HPDE6-E6E7 (cell line): ENCODE measurements at regions not wholly inside any gene's neighbourhood (a gene's known extent, or its start where the extent isn't known, plus 50 kb on each side); places are given as distances from the start of the nearest gene placed in this dataset.
"Not testable (repeated sequence)": the region's sequence is repeated elsewhere in the genome, so short reads cannot be mapped to it uniquely, and the experiment has no call there.

Experiments
- DNase-seq: peaks from one replicate; pipeline ENCODE4 v3.0.0; 2011; ENCODE audit warnings: missing footprints; ENCODE audit errors: extremely low spot score

GRCh38 chr6:137655291-137655690, 161.1 kb upstream of the OLIG3 start:
- no peak for DNase-seq

DNA sequence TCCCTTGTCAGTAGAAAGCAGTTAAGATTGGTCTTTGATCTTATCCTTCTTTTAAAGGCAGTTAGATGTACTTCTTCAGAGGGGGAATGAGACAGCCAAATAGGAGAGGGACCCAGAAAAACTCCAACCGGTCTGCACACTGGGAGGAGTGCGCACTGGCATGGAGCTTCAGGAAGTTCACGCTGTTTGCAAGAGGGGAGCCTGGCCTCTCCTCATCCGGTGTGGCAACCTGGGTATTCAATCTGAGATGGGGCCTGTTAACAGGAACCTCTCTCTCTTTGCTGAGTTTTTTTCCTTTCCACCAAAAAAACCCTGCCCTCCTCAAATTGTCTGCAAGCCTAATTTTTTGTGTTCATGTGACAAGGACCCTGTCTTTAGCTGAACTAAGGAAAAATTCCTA, 162.5 kb upstream of the OLIG3 start:
- DNase-seq = no peak

GRCh38 chr6:137657351-137657911, 163.2 kb upstream of the OLIG3 start:
- DNase-seq = no peak

DNA sequence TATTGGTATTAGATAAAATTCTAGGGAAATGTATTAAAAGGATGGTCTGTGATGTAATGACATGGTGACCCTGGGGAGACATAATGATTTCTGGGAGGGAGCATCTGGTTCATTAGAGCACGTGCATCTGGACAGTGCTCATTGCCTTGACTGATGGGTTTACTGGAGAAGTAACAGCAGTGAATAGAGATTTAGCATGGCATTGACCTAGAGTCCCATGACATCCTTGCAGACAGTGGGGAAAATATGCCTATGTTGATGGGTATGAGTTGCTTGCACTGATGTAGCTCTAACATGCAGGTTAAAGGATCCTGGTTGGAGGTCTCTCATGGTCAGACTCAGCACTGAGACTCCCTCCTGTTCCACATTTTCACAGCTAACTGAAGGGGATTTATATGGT, 164.1 kb upstream of the OLIG3 start:
- DNase-seq = no peak

DNA sequence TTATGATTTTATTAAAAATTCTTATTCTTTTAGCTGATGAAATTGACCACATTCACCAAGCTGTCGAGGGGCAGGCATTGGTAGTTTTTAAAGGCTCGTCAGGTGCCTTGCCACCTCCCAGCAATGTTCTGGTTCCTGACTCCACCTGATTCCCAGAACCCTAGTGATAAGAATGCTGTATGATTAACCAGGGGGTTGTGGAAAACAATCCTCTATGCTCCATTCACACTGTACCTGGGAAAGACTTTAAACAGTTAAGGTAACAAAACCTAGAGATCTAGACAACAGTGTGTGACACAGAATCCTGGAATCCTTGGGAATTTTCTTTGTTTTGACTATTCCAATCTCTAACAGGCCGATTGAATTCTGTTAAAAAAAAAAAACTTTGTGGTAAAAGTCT, 165.7 kb upstream of the OLIG3 start:
- no peak for DNase-seq

DNA sequence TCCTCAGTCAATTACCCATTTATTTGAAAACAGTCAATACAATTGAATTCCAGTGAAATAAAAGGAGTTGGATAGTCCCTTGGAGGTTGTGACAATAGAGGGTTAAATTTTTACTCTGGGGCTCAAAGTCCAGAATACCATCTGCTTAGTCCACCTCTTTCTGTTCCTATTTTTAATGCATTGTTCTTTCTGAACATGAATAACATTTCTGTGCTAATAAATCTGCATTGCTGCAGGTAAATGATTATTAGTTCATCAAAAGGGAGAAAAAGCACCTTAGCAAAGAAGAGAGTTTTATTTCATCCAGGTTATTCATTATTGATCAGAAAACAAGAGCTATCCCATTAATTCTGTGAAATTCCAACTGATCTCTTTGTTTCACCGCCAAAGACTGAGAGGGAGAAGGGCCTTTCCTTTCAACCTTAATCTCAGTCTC, 166.1 kb upstream of the OLIG3 start:
- DNase-seq = no peak

GRCh38 chr6:137661601-137662000, 167.4 kb upstream of the OLIG3 start:
- peak; percentile 22 for DNase-seq

DNA sequence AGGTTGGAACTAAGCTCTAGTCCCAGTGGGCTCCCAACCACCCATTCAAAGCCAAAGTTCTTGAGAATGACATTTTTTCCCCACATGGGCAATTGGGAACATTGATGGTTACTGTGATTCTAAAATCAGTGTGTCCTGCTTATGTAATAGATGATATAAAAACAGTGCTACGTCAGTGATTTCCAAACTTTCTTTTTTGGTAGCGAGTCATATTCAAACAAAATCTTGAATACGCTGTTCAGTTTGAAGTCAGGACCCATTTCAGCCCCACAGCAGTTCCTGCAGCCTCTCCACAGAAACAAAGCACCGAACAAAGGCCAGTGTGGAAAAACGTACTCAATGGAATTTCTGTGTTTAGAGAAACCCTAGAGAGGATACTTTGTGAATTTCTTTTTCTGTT, 170.0 kb upstream of the OLIG3 start:
- DNase-seq = no peak

- DNase-seq = no peak
These were observed 171.2 kb upstream of the OLIG3 start for GRCh38 chr6:137665342-137665934.

DNA sequence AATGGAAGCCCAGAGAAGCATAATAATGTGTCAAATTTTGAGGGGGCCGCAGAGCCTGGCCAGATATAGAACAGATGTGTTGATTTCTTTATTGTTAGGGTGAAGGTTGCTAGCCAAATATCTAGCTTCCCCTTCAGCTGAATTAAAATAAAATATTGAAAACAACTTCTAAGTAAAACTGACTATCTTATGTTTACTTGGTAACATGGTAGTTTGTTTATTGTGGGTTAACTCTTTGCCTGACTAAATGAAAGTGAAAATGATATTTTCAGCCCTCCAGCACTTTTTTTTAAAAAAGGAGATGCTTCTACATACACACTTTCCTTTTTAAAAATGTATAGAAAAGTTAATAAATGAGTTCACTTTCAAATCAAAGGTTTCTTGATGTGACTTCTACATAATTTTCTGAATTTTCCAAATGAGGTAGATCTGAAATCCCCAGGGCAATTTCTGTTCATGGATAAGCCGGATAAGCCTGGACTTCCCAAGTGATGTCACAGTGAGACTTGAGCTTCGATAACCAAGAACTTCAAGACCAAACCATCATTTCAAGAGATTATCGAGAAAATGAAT, 172.1 kb upstream of the OLIG3 start:
- DNase-seq = no peak

GRCh38 chr6:137673603-137674002, 179.4 kb upstream of the OLIG3 start:
- DNase-seq = no peak

- no peak for DNase-seq
These were observed 182.7 kb upstream of the OLIG3 start for GRCh38 chr6:137676888-137677287.

GRCh38 chr6:137677709-137678108, 183.5 kb upstream of the OLIG3 start:
- no peak for DNase-seq

DNA sequence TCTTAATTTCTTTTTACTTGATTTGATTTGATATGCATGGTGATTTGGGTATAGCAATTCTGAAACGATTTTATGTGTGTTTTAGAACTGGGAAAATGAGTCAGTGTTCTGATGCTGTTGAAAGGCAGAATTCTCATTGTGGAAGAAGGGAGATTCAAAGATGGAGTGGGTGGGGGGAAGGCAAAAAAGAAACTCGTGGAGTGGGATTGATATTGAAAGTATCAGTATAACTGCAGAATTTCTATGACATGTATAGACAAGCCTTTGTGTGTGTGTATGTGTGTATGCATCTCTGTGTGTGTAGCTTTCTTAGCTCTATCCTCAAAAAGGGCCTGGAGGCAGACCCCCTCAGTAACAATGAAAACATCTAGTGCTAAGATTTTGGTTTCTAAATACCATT, 184.3 kb upstream of the OLIG3 start:
- DNase-seq = no peak

DNA sequence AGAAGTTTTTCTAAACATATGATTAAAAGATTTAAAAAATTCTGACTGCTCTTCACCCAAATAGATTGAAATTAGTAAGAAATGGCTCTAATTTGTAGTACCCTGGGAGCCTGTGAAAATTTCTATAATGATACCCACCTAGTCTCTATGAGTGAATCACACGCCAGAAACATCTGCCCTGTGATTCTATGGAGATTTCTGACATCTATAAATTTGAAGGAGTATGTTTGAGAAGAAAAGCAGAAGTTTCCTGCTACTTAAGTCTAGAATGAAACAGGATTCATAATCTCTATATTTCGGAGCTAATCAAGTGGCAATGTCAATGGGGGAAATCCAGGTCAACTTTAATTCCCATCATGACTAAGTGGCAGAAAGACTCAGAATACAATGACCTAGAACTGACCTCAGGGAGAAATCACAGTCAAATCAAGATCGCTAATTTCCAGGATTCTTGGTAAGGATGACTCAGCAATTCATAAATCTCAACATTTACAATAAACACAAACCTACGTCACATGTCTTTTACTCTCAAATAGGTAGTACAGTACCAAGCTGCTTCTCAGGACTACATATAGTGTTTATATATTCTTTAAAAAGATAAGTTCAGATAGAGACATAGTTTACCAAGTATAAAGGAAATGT, 186.2 kb upstream of the TNFAIP3 start:
- no peak for DNase-seq

GRCh38 chr6:137681445-137682009, 185.5 kb upstream of the TNFAIP3 start:
- DNase-seq = no peak

DNA sequence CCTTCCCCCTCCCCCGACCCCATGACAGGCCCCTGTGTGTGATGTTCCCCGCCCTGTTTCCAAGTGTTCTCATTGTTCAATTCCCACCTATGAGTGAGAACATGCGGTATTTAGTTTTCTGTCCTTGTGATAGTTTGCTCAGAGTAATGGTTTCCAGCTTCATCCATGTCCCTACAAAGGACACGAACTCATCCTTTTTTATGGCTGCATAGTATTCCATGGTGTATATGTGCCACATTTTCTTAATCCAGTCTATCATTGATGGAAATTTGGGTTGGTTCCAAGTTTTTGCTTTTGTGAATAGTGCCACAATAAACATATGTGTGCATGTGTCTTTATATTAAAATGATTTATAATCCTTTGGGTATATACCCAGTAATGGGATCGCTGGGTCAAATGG, 184.4 kb upstream of the TNFAIP3 start:
- DNase-seq = not testable (repeated sequence)

DNA sequence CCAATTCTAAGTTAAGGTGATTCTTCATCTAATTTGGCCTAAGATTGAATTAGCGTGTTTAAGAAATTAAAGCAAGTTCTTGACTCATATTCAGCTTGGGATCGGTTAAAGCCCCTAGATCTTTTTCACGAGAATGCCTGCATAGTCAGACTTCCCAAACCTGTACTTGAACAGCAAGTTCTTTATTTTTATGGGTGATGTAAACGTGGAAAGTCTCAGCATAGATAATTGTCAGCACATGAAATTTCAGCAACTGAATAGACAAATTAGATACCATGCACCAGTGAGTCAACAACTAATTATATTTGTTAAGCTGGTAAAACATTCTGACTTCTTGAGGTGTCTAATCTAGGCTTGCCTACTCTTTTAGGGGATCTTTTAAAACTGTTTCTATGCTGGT, 183.1 kb upstream of the TNFAIP3 start:
- no peak for DNase-seq

DNA sequence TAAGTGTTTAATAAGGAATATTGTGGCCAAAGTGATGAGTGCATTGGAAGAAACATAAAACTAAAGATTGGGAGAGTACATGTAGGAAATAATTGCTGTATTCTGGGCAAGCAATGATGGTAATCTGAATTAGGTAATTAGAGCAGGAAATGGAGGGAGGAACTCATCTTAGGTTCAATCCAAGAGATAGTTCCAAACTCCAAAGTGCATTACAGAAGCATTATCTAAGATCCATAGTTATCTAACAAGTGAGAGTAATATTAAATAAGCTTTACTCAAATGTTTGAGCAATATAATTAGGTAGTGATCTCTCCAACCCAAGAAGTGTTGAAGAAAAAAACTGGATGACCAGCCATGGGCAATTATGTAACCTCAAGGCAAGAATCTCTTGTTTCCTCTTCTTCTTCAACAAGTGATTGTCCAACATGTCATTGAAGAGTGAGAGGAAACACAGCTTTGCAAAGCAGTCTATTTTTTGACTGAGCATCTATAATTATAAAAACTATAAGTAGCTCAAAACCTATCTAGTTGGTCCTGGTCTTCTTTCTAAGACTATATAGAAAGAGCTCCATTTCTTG, 181.2 kb upstream of the TNFAIP3 start:
- no peak for DNase-seq

DNA sequence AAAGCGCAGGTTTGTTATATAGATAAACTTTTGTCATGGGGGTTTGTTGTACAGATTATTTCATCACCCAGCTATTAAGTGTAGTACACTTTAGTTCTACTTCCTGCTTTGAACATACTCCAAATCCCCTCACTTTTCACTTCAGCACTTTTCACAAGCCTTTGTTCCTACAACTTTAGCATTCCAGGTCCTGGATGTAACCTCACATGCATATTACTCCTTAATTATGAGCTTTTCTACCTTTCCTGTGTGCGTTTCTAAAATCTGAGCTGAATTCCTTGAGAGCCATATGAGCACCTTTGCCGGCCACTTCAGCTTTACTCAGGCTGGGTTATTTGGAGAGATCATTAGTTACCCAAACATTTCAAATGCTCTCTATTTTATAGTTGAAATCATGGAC, 179.2 kb upstream of the TNFAIP3 start:
- no peak for DNase-seq

- DNase-seq = no peak
These were observed 178.7 kb upstream of the TNFAIP3 start for GRCh38 chr6:137688230-137688971.

GRCh38 chr6:137689377-137689776, 177.7 kb upstream of the TNFAIP3 start:
- DNase-seq = no peak
